Uterus (tissue), 2 donors: ENCODE measurements at regions not wholly inside any gene's neighbourhood (a gene's known extent, or its start where the extent isn't known, plus 50 kb on each side); places are given as distances from the start of the nearest gene placed in this dataset.

Experiments used
- CTCF ChIP-seq, 4 experiments: fragments of 200-600 bp in 2 of 4; fragments of 450-650 bp in 2 of 4; sonication (generic) in 2 of 4; IDR thresholded peaks; one replicate each; pipeline ENCODE4 v1.5.1; 2016 to 2019; ENCODE audit warnings: antibody characterized with exemption in 4 of 4, mild to moderate bottlenecking in 2 of 4, moderate library complexity in 1 of 4
- POLR2A ChIP-seq, 2 donors: fragments of 450-650 bp; IDR thresholded peaks; one replicate each; pipeline ENCODE4 v1.6.1; 2016; ENCODE audit warnings: antibody characterized with exemption in 2 of 2, mild to moderate bottlenecking in 1 of 2, moderate library complexity in 1 of 2

GRCh38 chr5:7978114-7978513 lies 109.2 kb downstream of the MTRR start:
- no peak for TF ChIP-seq CTCF (IDR thresholded peaks at IDR 0.05)
- TF ChIP-seq POLR2A (IDR thresholded peaks at IDR 0.05) = no peak
